ENCODE measurements at regions not wholly inside any gene's neighbourhood (a gene's known extent, or its start where the extent isn't known, plus 50 kb on each side); places are given as distances from the start of the nearest gene placed in this dataset.

DNA sequence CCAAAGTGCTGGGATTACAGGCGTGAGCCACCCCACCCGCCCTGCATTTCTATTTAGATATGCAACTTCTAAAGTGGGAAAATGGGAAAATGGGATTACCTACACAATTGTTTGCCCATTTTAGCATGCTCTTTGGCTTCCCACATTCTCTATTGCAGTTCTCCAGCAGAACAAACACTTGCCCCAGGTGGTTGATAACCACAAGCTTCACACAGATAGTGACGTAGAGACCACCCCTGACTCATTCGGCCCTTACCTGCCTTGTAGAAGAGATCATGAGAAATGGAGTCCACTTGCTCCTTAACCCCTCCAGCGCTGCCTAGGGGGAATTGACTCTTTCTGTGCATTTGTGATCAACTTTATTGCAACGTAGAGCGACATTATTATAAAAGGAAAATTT is 83.2 kb upstream of the RAP2B start:
- CTCF ChIA-PET = no interaction called here
- POLR2A ChIA-PET (ENCODE audit: low non-redundant PET) = no interaction called here
- no peak for DNase-seq (ENCODE audit: low spot score)
- H3K27ac ChIP-seq = no peak overlapping the region
- TF ChIP-seq CTCF (conservative IDR thresholded peaks at IDR 0.05; ENCODE audit: low read depth) = no peak

GRCh38 chr3:153079386-153079785 is 82.6 kb upstream of the RAP2B start:
- DNase-seq (ENCODE audit: low spot score) = no peak
- POLR2A ChIA-PET (ENCODE audit: low non-redundant PET) = no interaction called here

DNA sequence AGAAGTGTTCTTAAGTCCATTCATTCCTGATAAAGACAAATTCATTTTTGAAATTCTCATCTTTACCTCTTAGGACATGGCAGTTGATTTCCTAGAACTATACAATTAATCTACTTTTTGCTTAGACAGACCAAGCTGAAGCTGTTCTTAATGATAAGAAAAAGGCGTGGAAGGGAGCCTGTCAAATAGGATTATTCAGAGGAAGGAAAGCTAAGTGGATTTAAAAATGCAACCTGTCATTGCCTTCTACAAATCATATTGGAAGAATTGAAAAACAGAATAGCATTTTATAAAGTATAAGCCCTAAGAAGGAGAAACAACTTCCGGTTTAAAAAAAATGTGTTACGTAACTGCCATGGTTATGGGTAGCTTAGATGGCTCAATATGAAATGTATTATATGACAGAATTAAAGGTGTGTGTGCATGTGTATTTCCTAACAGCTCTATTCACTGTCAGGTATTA is 81.2 kb upstream of the RAP2B start:
- POLR2A ChIA-PET (ENCODE audit: low non-redundant PET) = no interaction called here
- H3K27ac ChIP-seq = no peak overlapping the region
- DNase-seq (ENCODE audit: low spot score) = no peak
- TF ChIP-seq CTCF (conservative IDR thresholded peaks at IDR 0.05; ENCODE audit: low read depth) = no peak
- CTCF ChIA-PET = no interaction called here

More at GRCh38 chr3:153079386-153079785, 82.6 kb upstream of the RAP2B start:
- H3K27ac ChIP-seq = no peak overlapping the region
- CTCF ChIA-PET = interaction anchor here (0.6 to 0.7 kb wide), 2 partner anchors 27 to 281 kb away, joined by 3 read pairs; no protein-coding TSS in a partner anchor
- no peak for TF ChIP-seq CTCF (conservative IDR thresholded peaks at IDR 0.05; ENCODE audit: low read depth)

DNA sequence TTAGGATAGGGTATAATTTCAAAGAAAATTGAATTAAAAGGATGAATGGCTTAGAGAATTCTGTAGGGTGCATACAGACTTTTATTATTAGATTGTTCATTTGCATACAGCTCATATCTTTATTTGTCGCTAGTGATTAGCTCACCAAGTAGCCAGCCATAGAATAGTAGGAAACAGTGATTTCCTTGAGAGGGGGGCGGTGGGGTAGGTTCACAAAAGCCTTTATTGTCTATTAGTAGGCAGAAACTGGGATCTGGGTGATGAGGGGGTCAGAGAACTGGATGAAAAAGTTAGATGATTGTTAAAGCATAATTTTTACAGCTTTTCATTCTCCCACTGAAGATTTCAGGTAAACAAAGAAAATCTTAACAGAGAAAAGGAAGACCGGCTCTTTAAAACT is 77.6 kb upstream of the RAP2B start:
- no peak overlapping the region for H3K27ac ChIP-seq
- ChIA-PET CTCF (interaction anchor here (0.6 kb wide), 2 partner anchors 23 to 1168 kb away, joined by 3 read pairs; no protein-coding TSS in a partner anchor), POLR2A (ENCODE audit: low non-redundant PET) (no interaction called here)
- no peak for DNase-seq (ENCODE audit: low spot score)
- no peak for TF ChIP-seq CTCF (conservative IDR thresholded peaks at IDR 0.05; ENCODE audit: low read depth)

GRCh38 chr3:153087595-153088566 is 74.1 kb upstream of the RAP2B start:
- no peak overlapping the region for H3K27ac ChIP-seq
- no peak for DNase-seq (ENCODE audit: low spot score)
- no peak for TF ChIP-seq CTCF (conservative IDR thresholded peaks at IDR 0.05; ENCODE audit: low read depth)
- POLR2A ChIA-PET (ENCODE audit: low non-redundant PET) = no interaction called here
- CTCF ChIA-PET = no interaction called here

DNA sequence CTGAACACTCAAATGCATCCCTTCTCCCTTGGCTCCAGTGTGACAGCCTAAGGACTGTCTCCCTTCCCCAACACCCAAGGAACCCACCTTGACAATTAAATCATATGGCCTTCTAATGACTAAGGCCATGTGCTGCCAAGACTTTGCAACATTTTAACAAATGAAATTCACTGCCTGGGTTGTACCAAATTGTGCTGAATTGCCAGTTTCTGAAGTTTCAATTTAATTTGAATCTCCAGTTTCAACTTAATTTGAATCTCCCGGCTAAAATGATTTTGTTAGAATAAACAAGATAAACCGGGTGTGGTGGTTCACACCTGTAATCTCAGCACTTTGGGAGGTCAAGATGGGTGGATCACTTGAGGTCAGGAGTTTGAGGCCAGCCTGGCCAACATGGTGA is 72.4 kb upstream of the RAP2B start:
- no peak for DNase-seq (ENCODE audit: low spot score)
- no peak for TF ChIP-seq CTCF (conservative IDR thresholded peaks at IDR 0.05; ENCODE audit: low read depth)
- ChIA-PET POLR2A (ENCODE audit: low non-redundant PET) (no interaction called here), CTCF (interaction anchor here (1.0 kb wide), 1 partner anchor 607 kb away, joined by 3 read pairs; no protein-coding TSS in a partner anchor)
- no peak overlapping the region for H3K27ac ChIP-seq
